B cell (primary cell): ENCODE measurements at regions not wholly inside any gene's neighbourhood (a gene's known extent, or its start where the extent isn't known, plus 50 kb on each side); places are given as distances from the start of the nearest gene placed in this dataset.

Source experiments
- ATAC-seq: fragments of 200-7000 bp; cut with Tn5 transposase; one replicate; pipeline ENCODE4 v1.10.0; 2021; ENCODE audit warnings: low read depth, mild to moderate bottlenecking, moderate number of reproducible peaks, moderate library complexity
- CTCF ChIA-PET: fragments of 350-600 bp; sonication (Branson Sonifier 250); formaldehyde crosslinking; loops from one replicate; lab custom pipeline; 2021; ENCODE audit warnings: antibody characterized with exemption, inconsistent platforms; lab: Charles Lee
- POLR2A ChIA-PET: fragments of 350-600 bp; sonication (Branson Sonifier 250); formaldehyde crosslinking; loops from one replicate; lab custom pipeline; 2021; ENCODE audit warnings: antibody characterized with exemption; lab: Charles Lee
- DNase-seq: peaks from one replicate; pipeline ENCODE4 v3.0.0; 2013
- H2AFZ ChIP-seq: 2 replicates; pipeline ENCODE4 v1.6.1; 2012; ENCODE audit warnings: mild to moderate bottlenecking, low read depth, low read length; ENCODE audit not compliant: insufficient read depth, poor library complexity, severe bottlenecking
- H3K27ac ChIP-seq, 2 donors: 1 replicate in 1 of 2; 2 replicates in 1 of 2; pipeline ENCODE4 v1.5.1; 2012 to 2013; ENCODE audit warnings: low read length in 2 of 2, mild to moderate bottlenecking in 2 of 2, moderate library complexity in 1 of 2
- H3K27me3 ChIP-seq, 4 experiments: fragments of 200-600 bp in 1 of 4; sonication (generic) in 1 of 4; replicated peaks in 1 of 4; 1 replicate in 2 of 4; 2 replicates in 2 of 4; pipeline versions ENCODE4 v1.6.1 to v1.7.0; 2013 to 2016; ENCODE audit warnings: low read length in 3 of 4, mild to moderate bottlenecking in 2 of 4, mixed read lengths in 1 of 4, moderate library complexity in 1 of 4; ENCODE audit not compliant: insufficient read depth in 4 of 4, control insufficient read depth in 3 of 4; ENCODE audit errors: control extremely low read depth in 1 of 4
- H3K36me3 ChIP-seq, 2 experiments: replicated peaks in 1 of 2; 1 replicate in 1 of 2; 2 replicates in 1 of 2; pipeline versions ENCODE4 v1.6.1 to v1.7.1; 2013; ENCODE audit warnings: low read length in 1 of 2; ENCODE audit not compliant: insufficient read depth in 2 of 2, control insufficient read depth in 1 of 2; ENCODE audit errors: control extremely low read depth in 1 of 2, extremely low read depth in 1 of 2
- H3K4me1 ChIP-seq, 2 donors: fragments of 200-600 bp in 1 of 2; sonication (generic) in 1 of 2; 1 replicate in 1 of 2; 2 replicates in 1 of 2; pipeline versions ENCODE4 v1.5.1 to v1.6.1; 2013 to 2017; ENCODE audit warnings: low read length in 2 of 2; ENCODE audit not compliant: control insufficient read depth in 2 of 2, insufficient read depth in 2 of 2
- H3K4me2 ChIP-seq: replicated peaks from 2 replicates; pipeline ENCODE3; 2012; ENCODE audit warnings: mild to moderate bottlenecking, low read depth, low read length; ENCODE audit not compliant: poor library complexity, severe bottlenecking
- H3K4me3 ChIP-seq, 5 experiments: fragments of 200-600 bp in 1 of 5; sonication (generic) in 1 of 5; 1 replicate in 3 of 5; 2 replicates in 2 of 5; pipeline versions ENCODE4 v1.5.1 to v1.7.0; 2011 to 2016; ENCODE audit warnings: low read length in 4 of 5, mild to moderate bottlenecking in 4 of 5, low read depth in 2 of 5, control low read depth in 1 of 5, moderate library complexity in 1 of 5; ENCODE audit not compliant: insufficient read depth in 1 of 5; ENCODE audit errors: control extremely low read depth in 1 of 5, extremely low read depth in 1 of 5
- H3K79me2 ChIP-seq: fragments of 200-600 bp; sonication (generic); one replicate; pipeline ENCODE4 v1.6.0; 2016; ENCODE audit warnings: low read length; ENCODE audit not compliant: control insufficient read depth, insufficient read depth
- H3K9ac ChIP-seq: fragments of 200-600 bp; sonication (generic); 2 replicates; pipeline ENCODE4 v1.6.1; 2017; ENCODE audit warnings: mild to moderate bottlenecking, low read length, moderate library complexity
- H3K9me3 ChIP-seq, 3 donors: one replicate each; pipeline versions ENCODE4 v1.6.1 to v1.7.1; 2013; ENCODE audit warnings: low read length in 2 of 3; ENCODE audit not compliant: control insufficient read depth in 2 of 3, insufficient read depth in 1 of 3; ENCODE audit errors: control extremely low read depth in 1 of 3
- H4K20me1 ChIP-seq: 2 replicates; pipeline ENCODE4 v1.6.0; 2012; ENCODE audit warnings: mild to moderate bottlenecking, low read length; ENCODE audit not compliant: insufficient read depth, control insufficient read depth, poor library complexity, severe bottlenecking
- H3K27ac Mint-ChIP-seq: one replicate; pipeline ENCODE4 v1.8.0; 2021; ENCODE audit warnings: mixed read lengths
- H3K27me3 Mint-ChIP-seq: one replicate; pipeline ENCODE4 v1.8.0; 2021; ENCODE audit warnings: mixed read lengths
- H3K4me1 Mint-ChIP-seq: one replicate; pipeline ENCODE4 v1.8.0; 2021; ENCODE audit warnings: mixed read lengths
- H3K4me3 Mint-ChIP-seq: one replicate; pipeline ENCODE4 v1.8.0; 2021; ENCODE audit warnings: mixed read lengths
- H3K9me3 Mint-ChIP-seq: one replicate; pipeline ENCODE4 v1.8.0; 2022; ENCODE audit warnings: mixed read lengths; ENCODE audit not compliant: insufficient read depth
- CTCF ChIP-seq: fragments of 200-600 bp; IDR thresholded peaks from one replicate; pipeline ENCODE4 v1.8.0; 2022; ENCODE audit warnings: antibody characterized with exemption, mild to moderate bottlenecking
- EZH2 ChIP-seq: IDR thresholded peaks from 2 replicates; pipeline ENCODE4 v1.6.1; 2012; ENCODE audit warnings: borderline replicate concordance, low read depth, mild to moderate bottlenecking, moderate library complexity, low read length; ENCODE audit not compliant: insufficient read depth, poor library complexity, severe bottlenecking
- WGBS: methylation state at CpG from one replicate; pipeline ENCODE4 v1.1.5; 2013; ENCODE audit warnings: missing lambda C conversion rate; ENCODE audit not compliant: insufficient coverage; 5-methylcytosine and 5-hydroxymethylcytosine counted together
- intact Hi-C: fragments of 100-400 bp; cut with micrococcal nuclease; formaldehyde crosslinking; loops from one replicate; pipeline ENCODE4 v1.10.0; 2022

GRCh38 chr2:151192681-151193080 lies 69.0 kb downstream of the RBM43 start:
- no peaks in the 10 kb centered on the region for H3K9me3 Mint-ChIP-seq
- no peaks in the 10 kb centered on the region for H3K4me1 ChIP-seq
- H3K27ac ChIP-seq: no peak overlapping the region
- H3K27me3 Mint-ChIP-seq: peaks cover 6% of the 10 kb centered on the region
- no CpG with 5 or more reads among the region's 2 CpGs for WGBS
- H3K36me3 ChIP-seq: no peaks in the 10 kb centered on the region
- no peaks in the 10 kb centered on the region for H3K79me2 ChIP-seq
- no peak overlapping the region for H3K4me2 ChIP-seq
- no peaks in the 10 kb centered on the region for H3K4me1 Mint-ChIP-seq
- ATAC-seq (no peak), DNase-seq (no peak)
- CTCF ChIA-PET: no interaction called here
- H3K4me3 ChIP-seq: no peak overlapping the region
- H3K9ac ChIP-seq: no peak overlapping the region
- no peak overlapping the region for H3K4me3 Mint-ChIP-seq
- TF ChIP-seq EZH2: no peak
- no peak for TF ChIP-seq CTCF
- intact Hi-C loops: no loop called here
- H3K27me3 ChIP-seq: no peaks in the 10 kb centered on the region
- H3K27ac Mint-ChIP-seq: no peak overlapping the region
- no peak overlapping the region for H2AFZ ChIP-seq
- POLR2A ChIA-PET: no interaction called here
- no peaks in the 10 kb centered on the region for H4K20me1 ChIP-seq
- no peaks in the 10 kb centered on the region for H3K9me3 ChIP-seq

- Histone ChIP-seq H3K9ac (no peak overlapping the region), H3K9me3 (peaks cover 0 to under 1% (median 0%) of the 10 kb centered on the region in 3 donors), H3K4me1 (no peaks in the 10 kb centered on the region), H3K4me2 (no peak overlapping the region), H4K20me1 (no peaks in the 10 kb centered on the region), H3K4me3 (no peak overlapping the region), H3K27ac (no peak overlapping the region), H3K27me3 (no peaks in the 10 kb centered on the region), H3K36me3 (no peaks in the 10 kb centered on the region), H2AFZ (no peak overlapping the region), H3K79me2 (no peaks in the 10 kb centered on the region)
- H3K27ac Mint-ChIP-seq: no peak overlapping the region
- TF ChIP-seq EZH2 (no peak), CTCF (no peak)
- ChIA-PET CTCF (no interaction called here), POLR2A (no interaction called here)
- ATAC-seq: no peak
- H3K4me1 Mint-ChIP-seq: no peaks in the 10 kb centered on the region
- no peak overlapping the region for H3K4me3 Mint-ChIP-seq
- H3K27me3 Mint-ChIP-seq: peaks cover 4% of the 10 kb centered on the region
- intact Hi-C loops: no loop called here
- WGBS: 92% methylated on average over 2 of the region's 2 CpGs
- H3K9me3 Mint-ChIP-seq: no peaks in the 10 kb centered on the region
- DNase-seq: no peak
Observed at GRCh38 chr2:151191001-151191400, 70.7 kb downstream of the RBM43 start.
